Skin epidermis (tissue), 12 donors: ENCODE measurements at regions not wholly inside any gene's neighbourhood (a gene's known extent, or its start where the extent isn't known, plus 50 kb on each side); places are given as distances from the start of the nearest gene placed in this dataset.

ENCODE experiments used
- H3K27ac ChIP-seq, 21 experiments: fragments of 200-600 bp; sonication (generic) in 11 of 21; one replicate each; pipeline ENCODE4 v1.5.0; 2020; ENCODE audit warnings: mild to moderate bottlenecking in 3 of 21, inconsistent platforms in 2 of 21, moderate library complexity in 2 of 21
- H3K4me3 ChIP-seq, 7 experiments: fragments of 200-600 bp; sonication (generic) in 2 of 7; one replicate each; pipeline ENCODE4 v1.5.0; 2020; ENCODE audit warnings: inconsistent platforms in 2 of 7, mild to moderate bottlenecking in 2 of 7, moderate library complexity in 1 of 7

- peak overlapping the region in 1 of 21 experiments; percentile 27 for H3K27ac ChIP-seq
- no peak overlapping the region for H3K4me3 ChIP-seq
These were observed 50.6 kb upstream of the BACH1 start for GRCh38 chr21:29248124-29248523.
